ENCODE measurements at regions not wholly inside any gene's neighbourhood (a gene's known extent, or its start where the extent isn't known, plus 50 kb on each side); places are given as distances from the start of the nearest gene placed in this dataset.

GRCh38 chrX:106378616-106379015, 210.5 kb downstream of the PWWP3B start:
- DNase-seq: no peak

GRCh38 chrX:106391284-106391911, 220.4 kb upstream of the RADX start:
- no peak for DNase-seq

- no peak for DNase-seq
Measured at GRCh38 chrX:106392346-106392745, 219.4 kb upstream of the RADX start.

GRCh38 chrX:106397788-106398538, 213.8 kb upstream of the RADX start:
- DNase-seq: peak; percentile 1

- DNase-seq: no peak
Measured at GRCh38 chrX:106401965-106402559, 209.7 kb upstream of the RADX start.

- DNase-seq: peak; percentile 4
Measured at GRCh38 chrX:106404512-106404911, 207.3 kb upstream of the RADX start.

GRCh38 chrX:106415276-106415895, 196.4 kb upstream of the RADX start:
- DNase-seq: peak; percentile 26

GRCh38 chrX:106436691-106437090, 175.1 kb upstream of the RADX start:
- no peak for DNase-seq

- no peak for DNase-seq
Measured at GRCh38 chrX:106437407-106437806, 174.4 kb upstream of the RADX start.

GRCh38 chrX:106450405-106450804, 161.4 kb upstream of the RADX start:
- DNase-seq: no peak

GRCh38 chrX:106451933-106452332, 159.8 kb upstream of the RADX start:
- no peak for DNase-seq

- DNase-seq: no peak
Measured at GRCh38 chrX:106454991-106455390, 156.8 kb upstream of the RADX start.

GRCh38 chrX:106457802-106458201, 154.0 kb upstream of the RADX start:
- DNase-seq: no peak

GRCh38 chrX:106467422-106467821, 144.4 kb upstream of the RADX start:
- DNase-seq: no peak

- no peak for DNase-seq
Measured at GRCh38 chrX:106467943-106468342, 143.8 kb upstream of the RADX start.

- no peak for DNase-seq
Measured at GRCh38 chrX:106468433-106468832, 143.3 kb upstream of the RADX start.

- DNase-seq: no peak
Measured at GRCh38 chrX:106479920-106480319, 131.9 kb upstream of the RADX start.

GRCh38 chrX:106481341-106481740, 130.4 kb upstream of the RADX start:
- peak; percentile 71 for DNase-seq

- peak; percentile 18 for DNase-seq
Measured at GRCh38 chrX:106484233-106484632, 127.5 kb upstream of the RADX start.

- DNase-seq: peak; percentile 39
Measured at GRCh38 chrX:106493210-106493816, 118.5 kb upstream of the RADX start.

- no peak for DNase-seq
Measured at GRCh38 chrX:106499473-106499872, 112.3 kb upstream of the RADX start.

GRCh38 chrX:106510713-106511403, 100.9 kb upstream of the RADX start:
- DNase-seq: no peak
